ENCODE measurements at regions not wholly inside any gene's neighbourhood (a gene's known extent, or its start where the extent isn't known, plus 50 kb on each side); places are given as distances from the start of the nearest gene placed in this dataset.
A peak's percentile ranks its signal among the peaks of the same experiment; 100 is the strongest.

DNA sequence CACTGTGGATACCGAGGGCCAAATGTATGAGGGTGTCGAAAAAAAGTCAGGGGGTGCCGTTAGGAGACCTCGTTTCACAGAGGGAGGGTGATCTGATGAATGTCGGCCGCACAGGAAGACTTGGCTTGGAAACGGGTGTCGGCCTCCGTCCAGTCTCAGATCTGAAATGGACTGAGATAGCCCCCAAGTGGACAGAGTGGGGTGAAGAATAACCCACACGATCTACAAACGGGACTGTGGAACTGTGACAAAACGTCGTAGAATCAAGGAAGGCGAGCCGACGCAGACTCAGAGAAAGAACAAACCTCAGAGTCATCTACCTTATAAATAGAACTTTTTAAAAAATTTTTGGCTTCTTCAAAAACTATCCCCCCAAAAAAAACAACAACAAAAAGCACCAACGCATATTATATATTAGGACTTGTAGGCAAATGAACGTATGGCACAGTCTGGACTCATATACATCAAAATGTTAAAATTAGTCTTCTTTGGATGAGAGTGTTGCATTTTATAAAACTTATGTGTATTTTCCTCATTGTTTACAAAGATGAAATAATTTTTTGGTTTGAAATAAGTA lies 63.8 kb upstream of the IRF2 start:
- H3K4me1 ChIP-seq (ENCODE audit: control insufficient read depth in 2 of 2, insufficient read depth in 2 of 2, low read length in 2 of 2): peaks cover 20 to 22% of the 10 kb centered on the region in 2 donors
- peak; percentile 79 for ATAC-seq
- Mint-ChIP-seq H3K36me3 (peaks cover 0 to 3% (median 0%) of the 10 kb centered on the region in 5 donors), H3K27ac (peak overlapping the region; percentile 90 to 100 (median 99)), H3K4me3 (peak overlapping the region; percentile 83 to 99 (median 95)), H3K4me1 (peaks cover 34 to 51% (median 45%) of the 10 kb centered on the region in 7 donors), H3K27me3 (no peaks in the 10 kb centered on the region), H3K9me3 (no peaks in the 10 kb centered on the region)
- peak overlapping the region; percentile 86 for H3K4me3 ChIP-seq (ENCODE audit: low read length)
- no peaks in the 10 kb centered on the region for H3K27me3 ChIP-seq (ENCODE audit: control insufficient read depth in 2 of 2, insufficient read depth in 2 of 2, low read length in 2 of 2)
- peak in 8 of 9 donors; percentile 42 to 67 (median 56) for DNase-seq
- H3K9me3 ChIP-seq (ENCODE audit: control insufficient read depth in 2 of 3, low read length in 3 of 3): no peaks in the 10 kb centered on the region
- CTCF ChIA-PET: interaction anchor here (2.4 kb wide), 1 partner anchor 274 kb away, joined by 10 read pairs; no protein-coding TSS in a partner anchor
- H3K36me3 ChIP-seq (ENCODE audit: control insufficient read depth in 2 of 3, insufficient read depth in 3 of 3, low read length in 3 of 3): peaks cover 0 to 3% (median 0%) of the 10 kb centered on the region in 3 experiments
- H3K27ac ChIP-seq (ENCODE audit: low read depth, low read length): peak overlapping the region; percentile 97
- intact Hi-C loops (cut with micrococcal nuclease): loop anchor here (1.0 to 10.0 kb wide), 18 partner anchors 85 to 1664 kb away; partner anchors contain the start of genes CFAP97 (in 2 of the 2), UFSP2 (in 2 of the 2), ACSL1 (in 1 of the 2) and ANKRD37 (in 1 of the 2)
- POLR2A ChIA-PET: interaction anchor here (0.6 to 5.1 kb wide), 9 partner anchors 11 to 561 kb away, joined by 3 to 114 read pairs (median 6); partner anchors contain the start of gene IRF2

GRCh38 chr4:184537269-184538022 lies 63.1 kb upstream of the IRF2 start:
- peaks cover 0 to 3% (median 0%) of the 10 kb centered on the region in 3 experiments for H3K36me3 ChIP-seq (ENCODE audit: control insufficient read depth in 2 of 3, insufficient read depth in 3 of 3, low read length in 3 of 3)
- ATAC-seq: peak; percentile 91
- CTCF ChIA-PET: interaction anchor here (1.3 to 2.4 kb wide), 2 partner anchors 75 to 273 kb away, joined by 3 to 10 read pairs; no protein-coding TSS in a partner anchor
- Mint-ChIP-seq H3K27ac (peak overlapping the region; percentile 90 to 100 (median 99)), H3K4me1 (peaks cover 34 to 54% (median 45%) of the 10 kb centered on the region in 7 donors), H3K27me3 (no peaks in the 10 kb centered on the region), H3K4me3 (peak overlapping the region; percentile 83 to 99 (median 95)), H3K36me3 (peaks cover 0 to 3% (median 0%) of the 10 kb centered on the region in 5 donors), H3K9me3 (no peaks in the 10 kb centered on the region)
- POLR2A ChIA-PET: interaction anchor here (0.6 to 5.1 kb wide), 19 partner anchors 10 to 271 kb away, joined by 3 to 114 read pairs (median 4); partner anchors contain the start of genes CASP3, CENPU, IRF2 and PRIMPOL
- H3K4me3 ChIP-seq (ENCODE audit: low read length): peak overlapping the region; percentile 86
- no peaks in the 10 kb centered on the region for H3K27me3 ChIP-seq (ENCODE audit: control insufficient read depth in 2 of 2, insufficient read depth in 2 of 2, low read length in 2 of 2)
- no peaks in the 10 kb centered on the region for H3K9me3 ChIP-seq (ENCODE audit: control insufficient read depth in 2 of 3, low read length in 3 of 3)
- peak; percentile 87 to 93 (median 89) for DNase-seq
- H3K4me1 ChIP-seq (ENCODE audit: control insufficient read depth in 2 of 2, insufficient read depth in 2 of 2, low read length in 2 of 2): peaks cover 22% of the 10 kb centered on the region in 2 donors
- intact Hi-C loops (cut with micrococcal nuclease): loop anchor here (1.0 to 10.0 kb wide), 28 partner anchors 63 to 1665 kb away; partner anchors contain the start of genes ANKRD37 (in 2 of the 2), CASP3 (in 2 of the 2), CDKN2AIP (in 2 of the 2) and CENPU (in 2 of the 2)
- peak overlapping the region; percentile 97 for H3K27ac ChIP-seq (ENCODE audit: low read depth, low read length)

DNA sequence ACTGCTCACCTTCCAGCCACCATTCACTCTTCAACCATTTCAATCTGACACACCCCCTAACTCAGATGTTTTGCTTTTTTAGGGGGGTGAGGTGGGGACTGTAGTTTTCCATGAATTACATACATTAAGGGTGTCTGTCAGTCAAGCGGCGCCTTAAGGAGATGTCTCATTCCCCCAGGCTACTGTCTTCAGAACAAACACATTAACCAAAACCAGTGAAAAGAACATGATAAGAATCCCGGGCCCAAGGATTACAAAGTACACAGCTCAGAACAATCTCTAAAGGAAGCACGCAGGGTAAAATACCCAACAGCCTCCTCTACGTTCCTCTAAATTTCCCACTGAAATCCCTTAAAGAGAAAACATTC lies 62.5 kb upstream of the IRF2 start:
- intact Hi-C loops (cut with micrococcal nuclease): loop anchor here (1.0 to 10.0 kb wide), 22 partner anchors 63 to 1665 kb away; partner anchors contain the start of genes ANKRD37 (in 2 of the 2), CASP3 (in 2 of the 2), CDKN2AIP (in 2 of the 2) and CENPU (in 2 of the 2)
- Mint-ChIP-seq H3K4me1 (peaks cover 34 to 59% (median 47%) of the 10 kb centered on the region in 7 donors), H3K36me3 (peaks cover 0 to 3% (median 0%) of the 10 kb centered on the region in 5 donors), H3K27ac (peak overlapping the region; percentile 90 to 100 (median 99)), H3K27me3 (no peaks in the 10 kb centered on the region), H3K4me3 (peak overlapping the region; percentile 83 to 99 (median 95)), H3K9me3 (no peaks in the 10 kb centered on the region)
- POLR2A ChIA-PET: interaction anchor here (0.6 to 5.1 kb wide), 18 partner anchors 10 to 270 kb away, joined by 3 to 114 read pairs (median 4); partner anchors contain the start of genes CASP3, CENPU, IRF2 and PRIMPOL
- H3K36me3 ChIP-seq (ENCODE audit: control insufficient read depth in 2 of 3, insufficient read depth in 3 of 3, low read length in 3 of 3): peaks cover 0 to 3% (median 0%) of the 10 kb centered on the region in 3 experiments
- peak; percentile 23 for ATAC-seq
- peaks cover 22 to 25% of the 10 kb centered on the region in 2 donors for H3K4me1 ChIP-seq (ENCODE audit: control insufficient read depth in 2 of 2, insufficient read depth in 2 of 2, low read length in 2 of 2)
- CTCF ChIA-PET: interaction anchor here (1.3 to 2.4 kb wide), 2 partner anchors 74 to 273 kb away, joined by 3 to 10 read pairs; no protein-coding TSS in a partner anchor
- no peaks in the 10 kb centered on the region for H3K27me3 ChIP-seq (ENCODE audit: control insufficient read depth in 2 of 2, insufficient read depth in 2 of 2, low read length in 2 of 2)
- H3K9me3 ChIP-seq (ENCODE audit: control insufficient read depth in 2 of 3, low read length in 3 of 3): no peaks in the 10 kb centered on the region
- peak overlapping the region; percentile 97 for H3K27ac ChIP-seq (ENCODE audit: low read depth, low read length)
- peak overlapping the region; percentile 86 for H3K4me3 ChIP-seq (ENCODE audit: low read length)
- peak in 1 of 9 donors; percentile 7 for DNase-seq

GRCh38 chr4:184536065-184536880 lies 61.9 kb upstream of the IRF2 start:
- POLR2A ChIA-PET: interaction anchor here (0.8 to 5.1 kb wide), 18 partner anchors 9 to 290 kb away, joined by 3 to 114 read pairs (median 6); partner anchors contain the start of genes CASP3, CENPU, IRF2 and PRIMPOL
- Histone ChIP-seq H3K27ac (ENCODE audit: low read depth, low read length) (peak overlapping the region; percentile 97), H3K27me3 (ENCODE audit: control insufficient read depth in 2 of 2, insufficient read depth in 2 of 2, low read length in 2 of 2) (no peaks in the 10 kb centered on the region), H3K4me1 (ENCODE audit: control insufficient read depth in 2 of 2, insufficient read depth in 2 of 2, low read length in 2 of 2) (peaks cover 22 to 25% of the 10 kb centered on the region in 2 donors), H3K4me3 (ENCODE audit: low read length) (peak overlapping the region; percentile 86), H3K36me3 (ENCODE audit: control insufficient read depth in 2 of 3, insufficient read depth in 3 of 3, low read length in 3 of 3) (peaks cover 0 to 3% (median 0%) of the 10 kb centered on the region in 3 experiments), H3K9me3 (ENCODE audit: control insufficient read depth in 2 of 3, low read length in 3 of 3) (no peaks in the 10 kb centered on the region)
- Mint-ChIP-seq H3K36me3 (peaks cover 0 to 5% (median 0%) of the 10 kb centered on the region in 5 donors), H3K27ac (peak overlapping the region; percentile 90 to 100 (median 99)), H3K4me1 (peaks cover 37 to 64% (median 52%) of the 10 kb centered on the region in 7 donors), H3K9me3 (no peaks in the 10 kb centered on the region), H3K27me3 (no peaks in the 10 kb centered on the region), H3K4me3 (peak overlapping the region; percentile 83 to 99 (median 95))
- DNase-seq (no peak), ATAC-seq (no peak)
- CTCF ChIA-PET: interaction anchor here (1.2 to 2.5 kb wide), 4 partner anchors 22 to 272 kb away, joined by 3 to 10 read pairs (median 4); no protein-coding TSS in a partner anchor
- intact Hi-C loops (cut with micrococcal nuclease): loop anchor here (1.0 to 10.0 kb wide), 16 partner anchors 151 to 1666 kb away; partner anchors contain the start of genes CDKN2AIP (in 2 of the 2), CFAP97 (in 2 of the 2), ACSL1 (in 1 of the 2) and ANKRD37 (in 1 of the 2)

- Mint-ChIP-seq H3K36me3 (peaks cover 0 to 11% (median 0%) of the 10 kb centered on the region in 5 donors), H3K9me3 (peaks cover 0 to 2% (median 0%) of the 10 kb centered on the region in 11 donors), H3K27me3 (no peaks in the 10 kb centered on the region), H3K27ac (peak overlapping the region; percentile 83 to 100 (median 99)), H3K4me1 (peaks cover 40 to 79% (median 65%) of the 10 kb centered on the region in 7 donors), H3K4me3 (peak overlapping the region; percentile 31 to 99 (median 85))
- peak in 7 of 9 donors; percentile 43 to 80 (median 70) for DNase-seq
- Histone ChIP-seq H3K27me3 (ENCODE audit: control insufficient read depth in 2 of 2, insufficient read depth in 2 of 2, low read length in 2 of 2) (no peaks in the 10 kb centered on the region), H3K9me3 (ENCODE audit: control insufficient read depth in 2 of 3, low read length in 3 of 3) (no peaks in the 10 kb centered on the region), H3K27ac (ENCODE audit: low read depth, low read length) (peak overlapping the region; percentile 68), H3K36me3 (ENCODE audit: control insufficient read depth in 2 of 3, insufficient read depth in 3 of 3, low read length in 3 of 3) (peaks cover 0 to 3% (median 0%) of the 10 kb centered on the region in 3 experiments), H3K4me1 (ENCODE audit: control insufficient read depth in 2 of 2, insufficient read depth in 2 of 2, low read length in 2 of 2) (peaks cover 22 to 25% of the 10 kb centered on the region in 2 donors), H3K4me3 (ENCODE audit: low read length) (peak overlapping the region; percentile 12)
- peak; percentile 40 for ATAC-seq
- POLR2A ChIA-PET: interaction anchor here (0.6 to 5.1 kb wide), 16 partner anchors 9 to 268 kb away, joined by 3 to 114 read pairs (median 3); partner anchors contain the start of genes CASP3, CENPU, IRF2 and PRIMPOL
- intact Hi-C loops (cut with micrococcal nuclease): loop anchor here (1.0 to 10.0 kb wide), 15 partner anchors 20 to 1668 kb away; partner anchors contain the start of genes CFAP97 (in 2 of the 2), ACSL1 (in 1 of the 2), ANKRD37 (in 1 of the 2) and CDKN2AIP (in 1 of the 2)
- CTCF ChIA-PET: interaction anchor here (0.6 to 2.5 kb wide), 4 partner anchors 16 to 125 kb away, joined by 3 to 6 read pairs (median 3); no protein-coding TSS in a partner anchor
These were observed 60.4 kb upstream of the IRF2 start for GRCh38 chr4:184534511-184535391.
